HG03442 (cell line): ENCODE measurements at regions not wholly inside any gene's neighbourhood (a gene's known extent, or its start where the extent isn't known, plus 50 kb on each side); places are given as distances from the start of the nearest gene placed in this dataset.
A peak's percentile ranks its signal among the peaks of the same experiment; 100 is the strongest.
"Not testable (repeated sequence)": the region's sequence is repeated elsewhere in the genome, so short reads cannot be mapped to it uniquely, and the experiment has no call there.

Experiments used
- ATAC-seq: cut with Tn5 transposase; IDR thresholded peaks from one replicate; pipeline ENCODE4 v1.9.1; 2021; ENCODE audit warnings: mild to moderate bottlenecking, moderate library complexity; ENCODE audit not compliant: unreplicated experiment

DNA sequence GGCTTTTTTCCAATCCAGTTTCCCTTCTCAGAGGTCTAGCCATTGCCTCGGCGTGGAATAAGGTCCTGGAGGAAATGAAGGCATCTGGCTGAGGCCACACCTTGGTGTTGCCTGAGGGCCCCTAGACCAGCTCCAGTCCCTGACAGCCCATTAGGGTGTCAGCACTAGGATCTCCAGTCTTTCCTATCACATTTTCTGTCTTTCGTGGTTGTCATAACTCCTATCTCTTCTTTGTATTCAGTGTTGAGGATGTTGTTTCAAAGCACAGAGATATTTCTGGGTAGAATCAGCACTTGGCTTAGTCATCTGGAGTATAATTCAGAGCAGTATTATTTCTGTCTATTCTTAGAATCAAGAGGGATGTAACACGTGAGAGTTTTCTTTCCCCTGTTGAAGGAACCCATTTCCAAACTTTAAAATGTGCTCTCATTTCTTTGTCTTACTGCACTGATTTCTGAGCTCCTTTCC, 844.3 kb downstream of the KCNT2 start:
- ATAC-seq: no peak

- ATAC-seq: no peak
Observed at GRCh38 chr1:195763146-195763906, 844.9 kb downstream of the KCNT2 start.

DNA sequence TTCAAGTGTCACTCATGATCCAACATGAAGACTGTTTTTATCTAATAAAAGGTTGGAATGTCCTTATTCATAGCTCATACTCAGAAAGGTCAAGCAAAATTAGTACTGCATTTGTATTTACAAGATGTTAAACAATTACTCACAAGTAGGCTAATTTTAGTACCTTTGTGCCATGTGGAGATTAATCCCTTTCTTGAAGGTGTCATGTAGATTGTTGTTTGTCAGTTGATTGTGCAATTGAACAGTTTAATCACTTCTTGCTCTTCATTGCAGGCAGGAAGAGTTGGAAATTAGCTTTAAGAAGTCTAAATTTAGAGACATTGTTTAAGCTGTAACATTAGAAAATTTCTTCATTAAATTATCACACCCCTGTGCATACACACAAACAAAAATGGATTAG, 847.1 kb downstream of the KCNT2 start:
- ATAC-seq: no peak

DNA sequence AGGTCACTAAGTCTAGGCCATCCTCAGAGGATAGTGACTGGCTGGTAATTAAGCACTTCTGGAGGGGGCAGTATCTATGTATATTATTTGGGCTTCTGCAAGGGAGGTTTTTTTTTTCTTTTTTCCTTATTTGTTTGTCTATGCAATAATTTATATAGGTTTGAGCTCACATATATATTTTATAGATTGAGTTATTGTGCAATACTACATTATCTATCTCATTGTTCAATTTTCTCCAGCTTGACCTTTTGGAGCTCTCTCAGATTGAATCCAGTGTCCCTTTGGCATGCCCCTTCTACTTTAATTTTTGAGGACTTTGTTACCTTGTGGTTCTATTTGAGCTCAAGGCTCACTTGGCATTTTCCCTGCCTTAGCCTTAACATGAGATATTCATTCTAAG, 852.1 kb downstream of the KCNT2 start:
- ATAC-seq: no peak

- ATAC-seq: no peak
Observed at GRCh38 chr1:195754874-195755273, 853.4 kb downstream of the KCNT2 start.

DNA sequence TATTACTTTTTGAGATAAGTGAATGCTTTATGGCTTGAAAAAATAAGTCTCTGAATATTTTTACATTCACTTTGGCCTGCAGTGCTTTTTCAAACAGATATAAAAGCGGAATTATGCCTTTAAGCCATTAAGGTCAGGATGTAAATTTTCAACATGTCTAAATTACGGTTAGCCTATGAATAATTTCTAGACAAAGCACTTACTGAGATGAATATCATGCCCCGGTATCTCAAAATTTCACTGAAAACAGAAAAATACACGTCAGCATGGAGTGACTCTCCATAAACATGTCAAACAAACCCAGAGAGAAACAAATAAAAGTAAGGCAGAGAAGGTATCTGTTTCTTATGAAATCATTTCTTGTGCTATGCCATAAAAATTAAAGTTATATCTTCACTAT, 853.9 kb downstream of the KCNT2 start:
- ATAC-seq: no peak

- ATAC-seq: no peak
Observed at GRCh38 chr1:195748969-195749368, 859.3 kb downstream of the KCNT2 start.

DNA sequence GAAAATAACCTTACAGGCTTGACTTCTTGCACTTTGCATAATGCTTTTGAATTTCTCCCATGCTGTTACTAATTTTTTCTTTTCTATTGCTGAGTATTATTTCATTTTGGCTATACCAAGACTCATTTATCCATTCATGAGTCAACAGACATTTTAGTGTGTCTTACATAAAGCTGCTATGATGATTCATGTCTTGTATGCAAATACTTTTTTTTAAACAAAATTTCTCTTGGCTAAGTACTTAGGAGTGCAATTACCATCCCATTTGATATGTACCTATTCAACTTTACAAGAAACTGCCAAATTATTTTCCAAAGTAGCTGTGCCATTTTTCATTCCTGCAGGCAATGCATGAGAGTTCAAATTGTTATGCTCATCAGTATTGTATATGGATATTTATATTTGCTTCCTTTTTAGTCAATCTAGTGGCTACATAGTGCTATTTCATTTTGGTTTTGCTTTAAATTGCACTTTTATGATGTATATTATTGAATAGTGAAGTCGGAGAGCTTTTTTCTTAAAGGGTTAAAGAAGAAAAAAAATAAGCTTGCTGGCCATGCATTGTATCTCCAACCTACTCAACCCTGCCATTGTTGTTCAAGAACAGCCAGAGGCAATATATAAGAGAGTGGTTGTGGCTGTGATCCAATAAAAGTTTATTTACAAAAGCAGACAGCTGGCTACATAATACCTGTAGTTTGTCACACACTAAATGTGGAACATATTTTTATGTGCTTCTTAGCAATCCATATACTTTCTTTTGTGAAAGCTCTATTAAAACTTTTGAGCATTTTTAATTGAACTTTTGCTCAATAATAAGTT, 862.8 kb downstream of the KCNT2 start:
- ATAC-seq: no peak

DNA sequence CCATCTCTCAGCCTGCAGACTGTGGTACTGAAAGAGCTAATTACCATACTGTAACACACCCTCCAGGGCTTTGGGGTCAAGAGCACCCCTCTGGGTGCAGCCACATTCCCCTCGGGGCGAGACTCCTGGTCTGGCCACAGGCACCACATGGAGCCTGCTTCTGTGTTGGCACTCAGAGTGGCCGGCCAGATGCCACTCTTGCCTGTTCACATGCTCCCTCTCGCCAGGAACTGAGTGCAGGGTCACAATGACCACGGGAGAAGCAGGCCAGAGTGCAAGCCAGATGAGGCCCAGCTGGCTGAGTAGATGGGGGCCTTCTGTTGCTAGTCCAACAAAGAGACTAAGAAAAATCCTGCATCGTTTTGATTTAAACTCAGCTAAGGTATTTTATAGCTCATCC, 864.0 kb downstream of the KCNT2 start:
- ATAC-seq: no peak

DNA sequence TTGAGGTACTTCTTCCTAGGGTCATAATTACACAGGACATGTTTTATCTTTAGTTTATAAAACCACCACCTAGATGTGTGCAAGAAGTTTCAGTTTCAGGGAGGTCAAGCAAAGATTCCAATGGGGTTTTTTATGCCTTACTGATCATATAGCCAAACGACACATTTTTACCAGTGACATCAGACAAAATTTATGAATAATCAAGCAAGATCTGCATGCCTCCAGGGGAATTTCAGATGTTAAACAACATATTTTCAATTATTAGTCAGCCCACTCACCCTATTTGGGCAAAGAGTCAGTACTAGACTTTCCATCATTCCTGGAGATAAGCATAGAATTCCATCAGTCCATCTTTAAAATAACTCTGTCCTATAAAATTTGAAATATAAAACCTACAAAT, 867.4 kb downstream of the KCNT2 start:
- ATAC-seq: no peak

GRCh38 chr1:195738966-195739650, 869.1 kb downstream of the KCNT2 start:
- no peak for ATAC-seq

GRCh38 chr1:195735140-195735539, 873.1 kb downstream of the KCNT2 start:
- no peak for ATAC-seq

- peak; percentile 52 for ATAC-seq
Observed at GRCh38 chr1:195733826-195734225, 874.4 kb downstream of the KCNT2 start.

GRCh38 chr1:195733408-195733807, 874.8 kb downstream of the KCNT2 start:
- no peak for ATAC-seq

DNA sequence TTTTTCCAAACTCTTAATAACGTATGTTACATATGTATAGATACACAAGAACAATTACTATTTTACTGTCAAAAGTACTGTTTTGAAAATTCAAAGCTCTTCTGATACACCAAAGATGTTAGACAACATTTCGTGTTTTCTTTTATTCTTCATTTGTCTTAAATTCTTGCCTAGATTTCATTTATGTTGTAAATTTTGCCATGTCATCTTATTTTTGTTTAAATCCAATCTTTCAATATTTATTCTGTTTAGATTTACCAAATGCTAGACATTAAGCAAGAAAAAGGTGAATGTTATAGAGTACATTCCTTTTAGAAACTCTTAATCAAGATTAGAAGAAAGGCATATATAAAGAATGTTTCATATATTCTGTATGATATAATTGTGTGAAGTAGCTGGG, 876.9 kb downstream of the KCNT2 start:
- ATAC-seq: no peak

GRCh38 chr1:195723796-195724194, 884.4 kb downstream of the KCNT2 start:
- no peak for ATAC-seq

GRCh38 chr1:195722852-195723795, 885.1 kb downstream of the KCNT2 start:
- ATAC-seq: not testable (repeated sequence)

- ATAC-seq: not testable (repeated sequence)
Observed at GRCh38 chr1:195722146-195722545, 886.1 kb downstream of the KCNT2 start.

- ATAC-seq: no peak
Observed at GRCh38 chr1:195721210-195721971, 886.8 kb downstream of the KCNT2 start.

DNA sequence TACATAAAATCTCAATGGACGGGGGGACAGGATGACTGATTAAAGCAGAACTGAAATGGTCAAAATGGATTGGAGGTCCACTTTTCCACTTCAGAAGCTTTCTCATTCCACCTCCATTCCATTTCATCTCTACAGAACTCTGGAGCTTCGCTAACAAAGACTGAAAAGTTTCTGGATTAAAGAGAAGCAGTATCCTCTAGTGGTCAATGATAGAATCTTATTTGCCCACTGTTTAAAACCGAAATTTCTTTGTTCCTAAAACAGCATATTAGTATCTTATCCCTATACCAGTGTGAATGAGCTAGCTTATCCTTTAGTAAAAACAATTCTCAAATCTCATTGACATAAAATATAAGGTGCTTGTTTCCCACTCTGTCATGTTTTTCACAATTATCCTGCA, 890.6 kb downstream of the KCNT2 start:
- ATAC-seq: no peak
